ENCODE measurements at regions not wholly inside any gene's neighbourhood (a gene's known extent, or its start where the extent isn't known, plus 50 kb on each side); places are given as distances from the start of the nearest gene placed in this dataset.
"Not testable (repeated sequence)": the region's sequence is repeated elsewhere in the genome, so short reads cannot be mapped to it uniquely, and the experiment has no call there.

GRCh38 chr15:47108800-47109199, 608.5 kb upstream of the SEMA6D start:
- TF ChIP-seq CTCF (IDR thresholded peaks at IDR 0.05; ENCODE audit: low read depth, low read length, poor library complexity, severe bottlenecking); EZH2phosphoT487 (IDR thresholded peaks at IDR 0.05; ENCODE audit: borderline replicate concordance, low read length): not testable (repeated sequence)
